NCI-H1436 (cell line): ENCODE measurements at regions not wholly inside any gene's neighbourhood (a gene's known extent, or its start where the extent isn't known, plus 50 kb on each side); places are given as distances from the start of the nearest gene placed in this dataset.

Experiments
- DNase-seq: peaks from one replicate; lab custom pipeline; 2025; lab: John Stamatoyannopoulos, UW

DNA sequence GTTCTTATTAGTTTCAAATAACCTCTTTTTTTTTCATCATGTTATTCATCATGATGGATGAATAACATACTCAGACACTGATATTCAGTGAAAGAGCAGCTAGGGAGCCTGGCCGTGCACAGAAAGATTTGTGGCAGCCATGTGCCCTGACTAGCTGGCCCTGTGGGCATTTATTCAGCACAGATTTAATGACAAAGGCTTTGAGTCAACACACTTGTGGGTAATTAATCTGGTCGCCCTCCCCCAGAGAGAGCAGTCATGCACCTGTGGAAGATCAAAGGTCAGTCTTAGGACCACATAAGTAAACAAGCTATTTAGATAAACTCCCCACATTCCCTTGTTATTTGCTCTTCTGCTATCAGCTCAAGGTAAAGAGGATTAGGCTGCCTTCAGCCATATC, 153.2 kb upstream of the HMCN1 start:
- no peak for DNase-seq

DNA sequence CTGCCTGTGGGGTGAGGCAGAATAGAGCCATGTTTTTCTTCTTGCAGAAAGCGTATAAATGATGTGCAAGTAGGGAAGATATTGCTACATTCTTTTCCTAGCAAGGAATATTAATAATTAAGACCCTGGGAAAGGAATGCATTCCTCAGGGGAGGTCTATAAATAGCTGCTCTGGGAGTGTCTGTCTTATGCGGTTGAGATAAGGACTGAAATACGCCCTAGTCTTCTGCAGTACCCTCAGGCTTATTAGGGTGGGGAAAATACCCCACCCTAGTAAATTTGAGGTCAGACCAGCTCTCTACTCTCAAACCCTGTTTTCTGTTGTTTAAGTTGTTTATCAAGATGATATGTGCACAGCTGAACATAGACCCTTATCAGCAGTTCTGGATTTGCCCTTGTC, 155.9 kb upstream of the HMCN1 start:
- no peak for DNase-seq

DNA sequence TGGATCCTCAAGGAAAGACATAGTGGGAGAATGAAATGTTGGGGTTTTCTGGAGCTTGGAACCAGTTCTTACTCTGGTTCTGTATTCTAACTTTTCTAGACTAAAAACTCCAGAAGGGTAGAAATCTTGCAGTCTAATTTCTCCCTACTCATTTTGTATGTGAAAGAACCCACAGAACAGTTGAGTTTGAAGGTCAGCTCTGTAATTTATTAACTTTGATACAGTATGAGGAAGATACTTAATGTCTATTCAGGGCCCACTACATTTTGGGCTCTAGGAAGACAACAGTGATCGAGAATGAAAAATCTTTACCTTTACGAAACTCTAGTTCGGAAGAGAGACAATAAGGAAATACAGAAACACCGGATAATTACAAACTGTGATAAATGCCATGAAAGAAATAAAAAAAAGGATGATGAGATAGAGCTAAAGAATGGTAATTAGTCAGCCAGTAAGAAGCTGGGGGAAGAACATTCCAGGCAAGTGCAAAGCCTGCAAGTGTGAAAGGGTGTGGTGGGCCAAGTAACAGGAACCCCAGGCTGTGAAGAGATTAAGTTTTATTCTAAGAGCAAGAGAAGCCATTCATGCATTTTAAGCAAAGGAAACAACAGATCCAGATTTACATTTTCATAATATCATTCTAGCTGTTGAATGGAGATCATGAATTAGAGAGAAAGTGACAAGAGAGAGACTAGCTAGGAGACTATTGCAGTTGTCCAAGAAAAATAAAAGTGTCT, 159.9 kb upstream of the HMCN1 start:
- DNase-seq, result no peak

DNA sequence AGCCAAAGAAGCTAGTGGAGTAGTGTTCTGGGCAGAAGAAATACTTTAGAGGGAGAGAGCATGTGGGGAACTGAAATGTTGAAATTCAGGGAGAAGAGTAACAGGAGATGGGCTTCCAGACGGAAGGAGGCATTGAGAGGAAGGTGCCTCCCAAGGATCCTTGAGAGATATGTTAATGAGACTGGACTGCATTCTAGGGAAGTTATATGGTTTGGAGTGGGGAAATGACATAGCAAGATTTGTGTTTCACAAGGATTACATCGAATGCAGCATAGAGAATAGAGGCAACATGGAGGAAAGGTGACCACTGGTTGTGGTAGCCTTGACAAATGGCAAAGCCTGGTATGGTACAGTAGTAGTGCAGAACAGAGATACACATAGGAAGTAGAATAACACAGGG, 160.5 kb upstream of the HMCN1 start:
- no peak for DNase-seq

DNA sequence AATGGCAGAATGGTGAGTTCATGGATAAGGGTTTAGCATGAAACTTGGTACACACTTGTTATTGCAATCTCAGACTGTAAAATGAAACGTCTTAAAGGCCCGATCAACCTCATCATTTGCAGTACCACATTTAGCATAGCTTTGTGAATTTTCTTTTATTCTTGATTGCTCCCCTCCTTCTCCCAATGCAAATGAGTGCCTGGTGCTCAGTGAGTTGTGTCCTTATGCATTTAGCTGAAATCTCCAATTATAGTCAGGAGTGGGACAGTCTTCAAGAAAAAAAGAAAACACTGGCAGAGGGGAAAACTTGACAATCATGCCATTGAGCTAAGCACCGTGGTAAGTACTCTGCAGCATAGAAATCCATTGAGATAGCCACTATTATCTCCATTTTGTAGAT, 161.0 kb upstream of the HMCN1 start:
- no peak for DNase-seq

DNA sequence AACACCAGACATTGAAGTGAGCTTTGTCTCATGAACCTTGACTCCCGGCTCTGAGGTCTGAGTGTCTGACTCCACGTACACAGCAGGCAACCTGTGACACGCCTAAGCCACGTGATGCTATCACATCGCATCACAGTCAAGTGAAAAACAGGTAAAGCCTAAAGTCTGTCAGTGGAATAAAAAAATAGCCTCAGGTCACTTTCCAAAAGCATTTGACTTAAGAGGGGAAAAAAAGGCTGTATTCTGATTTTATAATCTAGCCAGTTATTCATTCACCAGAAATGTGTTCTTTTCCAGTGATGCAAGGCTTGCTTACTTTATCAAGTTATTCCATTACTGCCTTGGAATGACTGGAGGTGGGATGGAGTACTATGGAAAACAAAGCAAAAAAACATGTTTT, 163.2 kb upstream of the HMCN1 start:
- DNase-seq, result no peak

DNA sequence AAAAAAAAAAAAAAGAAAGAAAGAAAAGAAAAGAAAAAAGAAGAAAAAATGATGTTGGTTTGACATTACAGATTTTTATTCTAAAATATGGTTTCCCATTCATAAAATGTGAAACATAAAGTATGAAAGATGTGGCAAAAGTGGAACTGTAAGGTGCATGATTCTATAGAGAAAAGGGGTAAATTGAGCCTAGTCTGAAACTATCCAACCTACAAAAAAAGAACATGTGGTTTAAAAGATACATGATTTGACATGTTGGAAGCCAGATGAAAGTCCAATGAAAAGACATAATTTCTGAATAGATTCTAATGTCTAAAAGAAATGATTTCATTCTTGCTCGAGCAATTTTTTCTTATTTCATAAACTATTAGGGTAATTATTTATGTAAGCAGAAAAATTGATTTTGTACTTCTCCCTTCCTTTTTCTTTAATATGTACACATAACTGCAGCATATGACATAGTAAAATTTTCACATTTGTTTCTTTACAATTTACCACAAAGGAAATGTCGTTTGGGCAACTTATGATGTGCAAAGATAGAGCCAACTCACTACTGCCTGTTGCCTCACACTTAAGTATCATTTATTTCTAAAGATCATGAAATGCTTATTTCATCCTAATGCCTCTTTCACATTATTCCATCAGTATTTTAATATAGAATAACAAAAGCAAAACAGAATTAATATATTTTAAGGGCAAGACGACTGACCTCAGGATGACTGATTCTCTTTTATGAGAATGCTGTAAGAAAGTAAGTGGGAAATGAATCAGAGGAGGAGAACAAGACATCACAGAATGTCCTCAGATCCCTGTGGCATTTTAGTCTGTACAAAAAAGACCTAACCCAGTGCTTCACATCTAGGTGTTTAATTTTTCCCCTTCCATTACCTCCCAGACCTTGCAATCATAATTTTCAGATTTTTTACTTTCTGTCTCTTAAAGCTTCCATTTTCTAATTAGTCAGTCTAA, 165.8 kb upstream of the HMCN1 start:
- no peak for DNase-seq

DNA sequence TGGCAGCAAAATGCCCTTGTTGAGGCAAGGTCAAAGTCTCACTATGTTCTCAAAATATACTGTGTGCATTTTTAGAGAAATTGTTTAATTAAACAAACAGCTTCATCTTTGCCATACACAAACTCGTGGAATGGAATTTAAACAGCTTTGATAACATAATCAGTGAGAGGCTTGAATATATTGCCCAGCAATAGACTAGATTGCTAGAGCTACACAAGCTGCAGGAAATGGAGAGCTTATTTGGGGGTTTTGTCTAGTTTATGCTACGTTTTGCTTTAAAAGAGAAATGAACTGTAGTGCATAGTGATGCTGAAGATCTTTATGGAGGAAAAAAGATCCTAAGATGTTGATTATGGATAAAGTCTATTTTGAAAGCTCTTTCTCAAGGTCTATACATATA, 166.8 kb upstream of the HMCN1 start:
- no peak for DNase-seq

DNA sequence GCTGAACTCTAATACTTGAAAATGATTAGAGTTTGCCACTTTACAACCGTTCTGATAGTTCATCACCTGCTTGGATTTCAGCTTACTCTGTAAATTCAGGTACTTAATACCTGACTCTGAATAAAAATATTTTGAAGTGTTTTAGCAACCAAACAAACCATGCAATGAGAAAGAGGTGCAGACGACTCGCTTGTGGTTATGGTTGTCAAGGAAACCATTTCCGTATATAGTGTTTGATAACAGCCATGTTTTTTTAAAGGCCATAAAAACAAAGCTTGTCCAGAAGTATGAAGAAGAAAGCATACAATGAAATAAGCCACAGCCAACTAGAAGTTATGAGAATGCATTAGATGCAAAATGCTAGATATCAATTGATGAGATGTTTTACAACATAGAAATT, 167.2 kb upstream of the HMCN1 start:
- peak; percentile 66 for DNase-seq

DNA sequence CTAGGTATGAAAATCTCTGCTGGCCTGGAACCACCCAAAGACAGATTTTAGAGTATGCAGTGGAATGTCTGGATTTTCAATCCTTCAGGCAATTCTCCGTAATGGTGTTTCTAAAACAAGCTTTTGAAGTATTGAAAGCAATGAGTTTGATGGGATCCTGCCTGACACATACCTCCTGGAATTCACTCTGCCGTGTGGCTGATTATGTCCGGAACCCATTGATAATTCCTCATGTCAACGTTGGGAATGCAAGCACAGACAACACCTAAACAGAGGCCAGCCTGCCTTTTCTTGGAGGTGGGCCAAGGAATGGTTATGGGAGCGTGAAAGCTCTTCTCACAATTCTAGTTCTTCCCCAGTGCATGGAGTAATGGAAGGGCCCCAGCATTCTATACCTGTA, 168.9 kb upstream of the HMCN1 start:
- DNase-seq, result no peak

DNA sequence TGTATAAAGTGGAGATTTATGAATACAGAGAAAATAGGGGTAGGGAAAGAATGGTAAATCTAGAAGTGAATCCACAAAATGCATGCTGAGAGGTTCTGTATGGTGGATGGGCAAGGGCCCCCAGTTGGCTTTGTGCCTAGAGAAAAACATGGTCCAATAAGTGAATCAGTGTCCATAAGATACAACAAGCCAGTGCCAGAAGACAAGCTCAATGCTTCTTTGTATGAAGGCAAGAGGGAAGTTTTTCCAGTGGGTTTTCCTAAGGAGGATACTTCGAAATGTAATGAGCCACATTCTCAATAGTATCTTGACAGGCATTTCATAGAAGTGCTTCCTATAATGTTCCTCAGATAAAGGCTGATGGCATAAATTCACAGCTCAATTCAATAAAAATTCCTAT, 169.4 kb upstream of the HMCN1 start:
- DNase-seq, result no peak

DNA sequence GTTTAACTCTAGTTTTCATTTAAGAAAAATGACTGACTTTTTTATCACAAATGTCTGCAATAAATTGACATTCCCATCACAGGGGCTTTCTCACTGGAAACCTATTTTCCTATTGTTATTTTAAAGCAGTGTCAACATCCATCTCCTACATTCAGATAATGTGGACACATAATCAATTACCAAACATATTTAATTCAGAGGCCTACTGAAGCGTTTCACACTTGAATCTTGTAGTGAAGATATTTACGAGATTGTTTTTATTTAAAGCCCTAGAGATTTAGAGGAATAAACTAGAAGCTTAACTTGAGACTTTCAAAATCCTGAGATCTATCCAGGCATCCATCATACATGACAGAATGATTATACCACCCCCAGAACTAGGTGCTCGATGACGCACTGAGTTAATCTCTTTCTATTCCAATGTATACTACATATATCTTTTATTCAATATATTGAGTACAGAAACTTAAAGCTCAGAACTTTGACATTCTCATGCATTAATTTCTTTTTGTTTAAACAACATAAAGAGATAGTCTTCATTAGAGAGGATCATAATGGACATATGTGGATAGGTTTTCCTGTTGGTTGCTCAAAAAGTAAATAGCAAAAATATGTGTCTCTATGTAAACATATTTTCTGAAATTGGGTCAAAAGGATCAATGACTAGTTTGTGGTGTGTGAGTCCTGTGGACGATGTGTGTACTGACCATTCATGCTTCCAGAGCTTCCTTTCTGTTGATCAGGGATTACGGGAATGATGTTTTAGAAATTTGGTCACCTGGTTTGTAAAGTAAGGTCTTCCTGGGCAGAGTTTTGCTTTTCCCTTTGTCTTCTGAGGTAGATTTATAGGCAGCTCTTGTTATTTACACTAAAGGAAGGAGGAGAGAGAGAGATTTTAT, 171.5 kb upstream of the HMCN1 start:
- no peak for DNase-seq

DNA sequence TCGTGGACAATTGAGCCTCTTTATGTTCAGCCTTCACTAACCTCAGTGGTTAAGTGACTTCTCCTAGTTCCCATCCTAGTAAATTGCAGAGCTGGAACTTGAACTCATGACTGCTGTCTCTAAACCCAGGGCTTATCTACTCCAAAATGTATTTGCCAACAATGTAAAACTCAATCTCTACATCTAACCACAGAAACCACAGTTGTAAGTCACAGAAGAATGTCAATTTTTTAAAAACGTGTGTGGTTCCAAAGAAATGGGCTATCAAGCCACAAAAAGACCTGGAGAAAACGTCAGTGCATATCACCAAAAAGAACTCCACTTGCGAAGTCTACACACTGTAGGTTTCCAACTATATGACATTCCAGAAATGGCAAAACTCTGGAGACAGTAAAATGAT, 172.6 kb upstream of the HMCN1 start:
- no peak for DNase-seq

DNA sequence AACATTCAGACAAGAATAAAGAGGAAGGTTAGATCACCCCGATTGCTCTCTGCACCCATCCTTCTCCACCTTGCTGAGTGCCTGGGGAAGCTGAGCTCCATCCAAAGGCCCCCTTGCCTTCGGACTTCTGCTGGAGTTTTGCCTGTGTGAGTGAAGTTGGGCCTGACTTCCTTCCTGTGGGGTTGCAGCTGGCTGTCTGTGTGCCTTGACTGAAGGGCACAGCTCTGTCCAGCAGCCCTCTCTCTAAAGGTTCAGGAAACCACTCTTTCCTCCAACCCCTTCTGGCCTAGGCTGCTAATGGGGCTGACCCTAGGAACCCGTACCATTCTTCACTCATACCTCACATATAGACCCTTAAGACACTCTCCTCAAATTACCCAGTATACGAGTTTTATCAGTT, 173.4 kb upstream of the HMCN1 start:
- DNase-seq, result no peak

DNA sequence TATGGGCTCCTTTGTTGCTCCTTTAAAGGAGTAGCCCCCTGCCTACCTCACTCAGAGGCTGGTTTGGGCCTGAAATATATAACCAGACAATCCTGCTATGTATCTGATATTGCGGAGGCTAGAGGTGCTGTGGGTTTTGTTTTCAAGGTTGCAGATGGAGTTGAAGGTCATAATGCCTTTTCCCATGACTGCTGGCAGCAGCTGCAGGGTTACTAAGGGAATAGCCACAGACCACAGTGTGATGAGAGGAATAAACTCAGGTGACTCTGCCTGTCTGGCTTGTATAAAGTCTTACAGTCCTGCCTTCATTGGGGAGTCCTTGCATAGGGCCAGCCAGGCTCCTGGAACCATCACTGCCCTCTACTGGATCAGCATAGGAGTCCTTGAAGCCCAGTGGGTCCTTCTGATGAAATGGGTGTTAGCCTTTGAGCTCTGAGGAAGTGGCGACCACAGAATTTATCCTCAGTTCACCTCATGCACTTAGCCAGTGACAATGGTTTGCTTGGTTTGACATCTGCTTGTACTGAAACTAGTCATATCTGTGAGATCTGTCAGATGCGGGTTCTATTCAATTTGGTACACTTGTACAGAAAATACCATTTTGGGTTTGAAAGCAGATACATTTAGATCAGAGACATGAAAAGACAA, 174.4 kb upstream of the HMCN1 start:
- no peak for DNase-seq

DNA sequence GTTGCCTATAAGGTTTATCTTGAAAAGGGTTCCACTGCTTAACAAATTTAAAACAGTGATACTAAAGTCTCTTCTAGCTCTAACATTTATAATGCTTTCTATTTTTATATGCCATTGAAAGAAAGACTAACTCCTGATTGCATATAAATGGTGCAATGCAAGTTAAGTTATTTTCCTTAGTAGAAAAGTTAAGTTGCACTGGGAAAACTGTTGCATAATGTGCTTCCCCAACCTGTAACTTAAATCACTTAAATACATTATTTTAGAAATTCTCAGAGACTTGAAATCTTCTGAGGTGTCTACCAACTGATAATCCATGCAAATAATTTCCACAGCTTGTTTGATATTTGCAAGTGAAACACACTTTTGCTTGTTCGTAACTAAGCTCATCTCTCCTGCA, 175.0 kb upstream of the HMCN1 start:
- DNase-seq, result no peak

DNA sequence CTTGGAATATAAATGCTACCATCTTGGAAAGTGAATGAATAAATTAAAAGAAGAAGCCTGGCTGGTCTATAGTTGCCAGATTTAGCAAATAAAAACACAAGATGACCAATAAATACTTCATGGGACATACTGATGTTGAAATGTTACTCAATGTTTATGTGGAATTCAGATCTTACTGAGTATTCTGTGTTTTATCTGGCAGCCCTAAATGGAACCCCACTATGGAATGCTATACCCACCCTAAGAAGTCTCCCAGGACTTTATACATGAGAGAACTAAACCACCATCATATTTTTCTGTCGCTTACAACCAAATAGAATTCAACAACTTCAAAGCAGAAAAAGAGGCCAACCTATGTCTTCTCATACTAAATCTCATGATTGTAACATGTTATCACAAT, 177.6 kb upstream of the HMCN1 start:
- no peak for DNase-seq

DNA sequence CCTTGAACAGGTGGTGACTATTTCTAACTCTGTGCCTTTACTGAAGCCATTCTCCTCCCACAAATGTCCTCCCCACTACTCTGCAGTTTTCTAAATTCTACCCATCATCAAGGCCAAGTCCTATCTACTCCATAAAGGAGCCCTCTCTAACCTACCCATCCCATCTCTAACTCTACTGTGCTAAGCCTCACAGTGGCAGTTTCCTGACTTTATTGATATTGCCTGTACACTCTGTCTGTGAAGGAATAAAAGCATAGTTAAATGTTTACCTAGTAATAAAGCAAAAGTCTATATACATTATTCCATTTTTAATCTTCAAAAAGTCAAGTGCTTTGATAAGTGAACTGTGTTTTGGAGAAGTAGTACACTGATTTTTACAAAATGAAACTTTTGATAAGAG, 178.4 kb upstream of the HMCN1 start:
- no peak for DNase-seq

DNA sequence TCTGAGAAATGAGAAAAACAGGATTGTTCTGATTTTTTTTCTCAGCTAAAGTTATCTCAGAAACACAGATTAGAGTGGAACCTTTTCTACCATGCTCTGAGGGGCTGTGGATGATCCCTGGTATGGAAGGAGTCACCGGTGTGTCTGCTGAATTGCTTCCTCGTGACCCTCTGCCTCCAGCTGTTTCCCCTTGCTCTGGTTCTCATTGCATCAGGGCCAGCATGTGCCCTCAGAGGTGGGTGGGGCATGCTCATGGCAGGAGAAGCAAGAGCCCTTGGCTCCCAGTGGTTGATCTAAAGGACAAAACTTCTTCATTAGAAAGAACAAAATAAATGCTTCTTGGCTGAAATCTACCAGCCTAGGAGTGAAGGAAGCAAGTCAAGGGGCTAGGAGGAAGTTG, 183.2 kb upstream of the HMCN1 start:
- DNase-seq, result no peak

DNA sequence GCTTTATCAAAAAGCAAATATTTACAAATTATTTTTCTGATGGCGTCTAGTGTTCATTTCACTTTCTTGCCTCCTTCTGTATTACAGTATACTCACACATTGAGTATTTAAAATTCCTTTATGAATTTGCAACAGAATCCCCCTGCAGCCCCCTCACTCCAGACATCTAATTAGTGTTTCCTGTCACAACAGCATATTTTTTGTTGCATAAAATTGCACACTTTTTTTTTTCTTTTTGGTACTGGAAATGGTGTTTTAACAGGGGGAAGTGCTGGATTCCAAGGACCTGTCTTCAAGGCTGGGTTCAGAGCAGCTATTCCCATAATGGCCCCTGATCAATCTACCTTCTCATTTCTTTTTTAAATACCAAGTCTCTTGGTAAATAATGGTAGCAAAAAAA, 184.3 kb upstream of the HMCN1 start:
- DNase-seq, result no peak

DNA sequence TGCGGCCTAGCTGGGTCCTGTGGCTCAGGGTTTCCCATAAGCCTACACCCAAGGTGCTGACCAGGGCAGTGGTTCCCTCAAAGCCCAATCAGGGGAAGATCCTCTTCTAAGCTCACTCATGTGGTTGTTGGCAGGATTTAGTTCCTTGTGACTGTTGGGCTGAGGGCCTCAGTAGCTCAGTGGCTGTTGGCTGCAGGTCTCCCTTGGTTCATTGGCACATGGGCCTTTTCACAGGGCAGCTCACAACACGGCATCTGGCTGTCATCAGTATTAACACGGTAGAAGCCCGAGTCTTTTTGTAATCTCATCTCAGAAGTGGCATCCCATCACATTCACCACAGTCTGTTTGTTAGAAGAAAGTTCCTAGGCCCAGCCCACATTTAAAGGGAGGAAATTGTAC, 188.2 kb upstream of the HMCN1 start:
- DNase-seq, result no peak

DNA sequence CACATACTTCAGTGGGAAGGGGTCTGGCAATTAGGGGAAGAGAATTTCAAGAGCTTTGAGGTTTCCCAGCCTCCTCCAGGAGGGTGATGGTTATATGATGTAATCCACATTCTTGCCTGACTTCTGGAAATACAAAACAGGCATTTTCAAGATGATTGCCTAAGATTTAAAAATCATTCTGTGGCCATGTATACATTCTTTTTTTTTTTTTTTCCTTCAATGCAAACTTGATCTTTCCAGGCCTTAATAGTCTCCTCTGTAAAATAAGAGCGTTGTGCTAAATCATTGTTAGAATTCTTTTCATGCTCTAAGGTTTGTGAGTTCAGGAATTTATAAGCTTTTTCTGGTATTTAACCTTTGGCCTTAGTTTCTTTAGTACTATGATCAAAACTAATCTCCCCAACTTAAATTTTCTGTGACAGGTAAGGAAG, 192.3 kb upstream of the HMCN1 start:
- no peak for DNase-seq
